ENCODE measurements at regions not wholly inside any gene's neighbourhood (a gene's known extent, or its start where the extent isn't known, plus 50 kb on each side); places are given as distances from the start of the nearest gene placed in this dataset.
"Not testable (repeated sequence)": the region's sequence is repeated elsewhere in the genome, so short reads cannot be mapped to it uniquely, and the experiment has no call there.

GRCh38 chr10:21150166-21150565, 253.1 kb upstream of the NEBL start:
- no peak for FAIRE-seq
- no peak for DNase-seq (ENCODE audit: low spot score)

- FAIRE-seq (no peak), DNase-seq (ENCODE audit: low spot score) (no peak)
These were observed 249.3 kb upstream of the NEBL start for GRCh38 chr10:21146436-21146789.

- DNase-seq (ENCODE audit: low spot score) (no peak), FAIRE-seq (no peak)
These were observed 248.8 kb upstream of the NEBL start for GRCh38 chr10:21145751-21146435.

- DNase-seq (ENCODE audit: low spot score): no peak
- FAIRE-seq: no peak
These were observed 246.9 kb upstream of the NEBL start for GRCh38 chr10:21144047-21144446.

GRCh38 chr10:21141946-21142492, 244.9 kb upstream of the NEBL start:
- FAIRE-seq: no peak
- DNase-seq (ENCODE audit: low spot score): no peak

- FAIRE-seq (no peak), DNase-seq (ENCODE audit: low spot score) (no peak)
These were observed 241.7 kb upstream of the NEBL start for GRCh38 chr10:21138769-21139340.

GRCh38 chr10:21135023-21135931, 238.2 kb upstream of the NEBL start:
- DNase-seq (ENCODE audit: low spot score) (peak; percentile 71), FAIRE-seq (peak; percentile 87)

GRCh38 chr10:21134645-21135022, 237.5 kb upstream of the NEBL start:
- FAIRE-seq (no peak), DNase-seq (ENCODE audit: low spot score) (no peak)

- no peak for FAIRE-seq
- no peak for DNase-seq (ENCODE audit: low spot score)
These were observed 233.8 kb upstream of the NEBL start for GRCh38 chr10:21130683-21131442.

- no peak for DNase-seq (ENCODE audit: low spot score)
These were observed 233.0 kb upstream of the NEBL start for GRCh38 chr10:21130108-21130507.

GRCh38 chr10:21125471-21126228, 228.5 kb upstream of the NEBL start:
- DNase-seq (ENCODE audit: low spot score): no peak
- FAIRE-seq: no peak

More at GRCh38 chr10:21130108-21130507, 233.0 kb upstream of the NEBL start:
- FAIRE-seq: no peak

GRCh38 chr10:21122907-21123306, 225.8 kb upstream of the NEBL start:
- FAIRE-seq (no peak), DNase-seq (ENCODE audit: low spot score) (no peak)

- not testable (repeated sequence) for DNase-seq (ENCODE audit: low spot score); FAIRE-seq
These were observed 224.7 kb upstream of the NEBL start for GRCh38 chr10:21121822-21122221.

GRCh38 chr10:21114683-21115082, 217.6 kb upstream of the NEBL start:
- peak; percentile 12 for FAIRE-seq
- DNase-seq (ENCODE audit: low spot score): no peak

GRCh38 chr10:21110358-21110757, 213.2 kb upstream of the NEBL start:
- FAIRE-seq (no peak), DNase-seq (ENCODE audit: low spot score) (no peak)

GRCh38 chr10:21106931-21107330, 209.8 kb upstream of the NEBL start:
- DNase-seq (ENCODE audit: low spot score); FAIRE-seq: not testable (repeated sequence)

GRCh38 chr10:21105331-21105730, 208.2 kb upstream of the NEBL start:
- FAIRE-seq: not testable (repeated sequence)

GRCh38 chr10:21100871-21101514, 203.9 kb upstream of the NEBL start:
- FAIRE-seq: no peak

More at GRCh38 chr10:21105331-21105730, 208.2 kb upstream of the NEBL start:
- DNase-seq (ENCODE audit: low spot score): not testable (repeated sequence)

GRCh38 chr10:21100190-21100589, 203.1 kb upstream of the NEBL start:
- FAIRE-seq (no peak), DNase-seq (ENCODE audit: low spot score) (no peak)

More at GRCh38 chr10:21100871-21101514, 203.9 kb upstream of the NEBL start:
- peak; percentile 33 for DNase-seq (ENCODE audit: low spot score)
